ENCODE measurements at regions not wholly inside any gene's neighbourhood (a gene's known extent, or its start where the extent isn't known, plus 50 kb on each side); places are given as distances from the start of the nearest gene placed in this dataset.

GRCh38 chr2:129180124-129180716 lies 799.2 kb upstream of the RAB6C start:
- in situ Hi-C loops (cut with MboI) (no loop called here), intact Hi-C loops (cut with micrococcal nuclease) (no loop called here)
- 3% methylated on average over 5 of the region's 5 CpGs for WGBS (ENCODE audit: insufficient coverage, low coverage, missing lambda C conversion rate)
- FAIRE-seq, result no peak
- DNase-seq (ENCODE audit: extremely low read depth in 1 of 4, low spot score in 3 of 4), result no peak
- Histone ChIP-seq H3K9me3 (replicated peaks; ENCODE audit: control insufficient read depth, insufficient read depth, low read depth, low read length) (no peaks in the 10 kb centered on the region), H3K27ac (ENCODE audit: extremely low read depth, low read depth, low read length) (no peak overlapping the region), H3K9ac (ENCODE audit: insufficient read depth in 1 of 2, low read depth in 2 of 2, low read length in 2 of 2) (no peak overlapping the region), H3K4me3 (no peak overlapping the region), H3K4me1 (replicated peaks in 1 of 2; ENCODE audit: control insufficient read depth in 2 of 2, insufficient read depth in 2 of 2, low read length in 2 of 2) (no peaks in the 10 kb centered on the region), H3K9me1 (ENCODE audit: control insufficient read depth, insufficient read depth, low read length) (no peaks in the 10 kb centered on the region), H3K4me2 (ENCODE audit: insufficient read depth, low read length) (peak overlapping the region; percentile 41; the same call in 1 of the 2 replicates), H3K27me3 (ENCODE audit: control insufficient read depth in 2 of 2, insufficient read depth in 2 of 2, low read length in 2 of 2) (no peaks in the 10 kb centered on the region), H4K20me1 (replicated peaks; ENCODE audit: control insufficient read depth, insufficient read depth, low read length) (no peaks in the 10 kb centered on the region), H3K36me3 (ENCODE audit: control insufficient read depth, insufficient read depth, low read length) (no peaks in the 10 kb centered on the region), H3K79me2 (ENCODE audit: control insufficient read depth, insufficient read depth, low read length) (no peaks in the 10 kb centered on the region), H2AFZ (ENCODE audit: low read depth, low read length) (peak overlapping the region; percentile 36; the same call in 1 of the 2 replicates)
- ChIA-PET POLR2A (no interaction called here), CTCF (ENCODE audit: low intra/inter-chr PET ratio) (no interaction called here)
- BruUV-seq (replicated peaks), result no TSS peak
- ATAC-seq, result peak; percentile 57
- TF ChIP-seq ATF7 (IDR thresholded peaks at IDR 0.05) (peak; percentile 81; the same call in 1 of the 2 replicates), PBX2 (CRISPR knock-in tag; IDR thresholded peaks at IDR 0.05; ENCODE audit: low read depth) (no peak), PBX2 (tag; conservative IDR thresholded peaks at IDR 0.05; ENCODE audit: low read depth) (no peak), STAT5A (IDR thresholded peaks at IDR 0.05; ENCODE audit: borderline replicate concordance, low read length) (no peak), AFF1 (IDR thresholded peaks at IDR 0.05; ENCODE audit: low read depth in 1 of 2, partially characterized antibody in 2 of 2) (peak in 1 of 2 experiments; percentile 64), ATF3 (IDR thresholded peaks at IDR 0.05) (peak; percentile 83), ATF3 (CRISPR knock-in tag; conservative IDR thresholded peaks at IDR 0.05) (no peak), ZNF785 (CRISPR knock-in tag; IDR thresholded peaks at IDR 0.05) (no peak)
- TF ChIP-seq, protein P1, sequence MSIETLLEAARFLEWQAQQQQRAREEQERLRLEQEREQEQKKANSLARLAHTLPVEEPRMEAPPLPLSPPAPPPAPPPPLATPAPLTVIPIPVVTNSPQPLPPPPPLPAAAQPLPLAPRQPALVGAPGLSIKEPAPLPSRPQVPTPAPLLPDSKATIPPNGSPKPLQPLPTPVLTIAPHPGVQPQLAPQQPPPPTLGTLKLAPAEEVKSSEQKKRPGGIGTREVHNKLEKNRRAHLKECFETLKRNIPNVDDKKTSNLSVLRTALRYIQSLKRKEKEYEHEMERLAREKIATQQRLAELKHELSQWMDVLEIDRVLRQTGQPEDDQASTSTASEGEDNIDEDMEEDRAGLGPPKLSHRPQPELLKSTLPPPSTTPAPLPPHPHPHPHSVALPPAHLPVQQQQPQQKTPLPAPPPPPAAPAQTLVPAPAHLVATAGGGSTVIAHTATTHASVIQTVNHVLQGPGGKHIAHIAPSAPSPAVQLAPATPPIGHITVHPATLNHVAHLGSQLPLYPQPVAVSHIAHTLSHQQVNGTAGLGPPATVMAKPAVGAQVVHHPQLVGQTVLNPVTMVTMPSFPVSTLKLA (conservative IDR thresholded peaks at IDR 0.05), result no peak
- TF ChIP-seq, protein P2, sequence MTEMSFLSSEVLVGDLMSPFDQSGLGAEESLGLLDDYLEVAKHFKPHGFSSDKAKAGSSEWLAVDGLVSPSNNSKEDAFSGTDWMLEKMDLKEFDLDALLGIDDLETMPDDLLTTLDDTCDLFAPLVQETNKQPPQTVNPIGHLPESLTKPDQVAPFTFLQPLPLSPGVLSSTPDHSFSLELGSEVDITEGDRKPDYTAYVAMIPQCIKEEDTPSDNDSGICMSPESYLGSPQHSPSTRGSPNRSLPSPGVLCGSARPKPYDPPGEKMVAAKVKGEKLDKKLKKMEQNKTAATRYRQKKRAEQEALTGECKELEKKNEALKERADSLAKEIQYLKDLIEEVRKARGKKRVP (CRISPR knock-in tag; IDR thresholded peaks at IDR 0.05), result peak; percentile 64; the same call in 1 of the 2 replicates
